ENCODE measurements at regions not wholly inside any gene's neighbourhood (a gene's known extent, or its start where the extent isn't known, plus 50 kb on each side); places are given as distances from the start of the nearest gene placed in this dataset.
A peak's percentile ranks its signal among the peaks of the same experiment; 100 is the strongest.

- no peaks in the 10 kb centered on the region for H3K27me3 ChIP-seq (ENCODE audit: low read depth)
- H3K27ac ChIP-seq: no peak overlapping the region
- peaks cover 4% of the 10 kb centered on the region for H3K9me3 ChIP-seq
- H3K36me3 ChIP-seq: no peaks in the 10 kb centered on the region
- no peak for TF ChIP-seq CTCF (IDR thresholded peaks at IDR 0.05)
- DNase-seq (no peak), ATAC-seq (no peak)
- H3K4me1 ChIP-seq: no peaks in the 10 kb centered on the region
- H3K4me3 ChIP-seq: no peak overlapping the region
- intact Hi-C loops (cut with DNase I): no loop called here
These were observed 84.4 kb upstream of the SLC5A12 start for GRCh38 chr11:26806219-26806618.

- H3K9me3 ChIP-seq: peaks cover 16% of the 10 kb centered on the region
- H3K4me3 ChIP-seq: no peak overlapping the region
- no peak for TF ChIP-seq CTCF (IDR thresholded peaks at IDR 0.05)
- no peaks in the 10 kb centered on the region for H3K36me3 ChIP-seq
- intact Hi-C loops (cut with DNase I): no loop called here
- no peak for DNase-seq
- no peak overlapping the region for H3K27ac ChIP-seq
- no peak for ATAC-seq
- H3K27me3 ChIP-seq (ENCODE audit: low read depth): no peaks in the 10 kb centered on the region
- H3K4me1 ChIP-seq: no peaks in the 10 kb centered on the region
These were observed 98.9 kb upstream of the SLC5A12 start for GRCh38 chr11:26820739-26821138.

GRCh38 chr11:26823963-26824362 is 102.1 kb upstream of the SLC5A12 start:
- ATAC-seq (no peak), DNase-seq (no peak)
- Histone ChIP-seq H3K4me1 (no peaks in the 10 kb centered on the region), H3K9me3 (peaks cover 16% of the 10 kb centered on the region), H3K27me3 (ENCODE audit: low read depth) (no peaks in the 10 kb centered on the region), H3K4me3 (no peak overlapping the region), H3K36me3 (no peaks in the 10 kb centered on the region), H3K27ac (no peak overlapping the region)
- intact Hi-C loops (cut with DNase I): no loop called here
- TF ChIP-seq CTCF (IDR thresholded peaks at IDR 0.05): no peak

- Histone ChIP-seq H3K27ac (no peak overlapping the region), H3K4me3 (no peak overlapping the region), H3K9me3 (peaks cover 16% of the 10 kb centered on the region), H3K4me1 (no peaks in the 10 kb centered on the region), H3K36me3 (no peaks in the 10 kb centered on the region), H3K27me3 (ENCODE audit: low read depth) (no peaks in the 10 kb centered on the region)
- no peak for TF ChIP-seq CTCF (IDR thresholded peaks at IDR 0.05)
- DNase-seq (no peak), ATAC-seq (peak in 1 of 2 donors; percentile 26)
- intact Hi-C loops (cut with DNase I): no loop called here
These were observed 105.8 kb upstream of the SLC5A12 start for GRCh38 chr11:26827567-26828081.

GRCh38 chr11:26828288-26828687 is 106.4 kb upstream of the SLC5A12 start:
- ATAC-seq (no peak), DNase-seq (no peak)
- H3K27ac ChIP-seq: no peak overlapping the region
- peaks cover 14% of the 10 kb centered on the region for H3K9me3 ChIP-seq
- no peak overlapping the region for H3K4me3 ChIP-seq
- no peaks in the 10 kb centered on the region for H3K36me3 ChIP-seq
- TF ChIP-seq CTCF (IDR thresholded peaks at IDR 0.05): no peak
- intact Hi-C loops (cut with DNase I): no loop called here
- H3K27me3 ChIP-seq (ENCODE audit: low read depth): no peaks in the 10 kb centered on the region
- no peaks in the 10 kb centered on the region for H3K4me1 ChIP-seq

- no peaks in the 10 kb centered on the region for H3K9me3 ChIP-seq
- no peak overlapping the region for H3K27ac ChIP-seq
- TF ChIP-seq CTCF (IDR thresholded peaks at IDR 0.05): no peak
- no peak overlapping the region for H3K4me3 ChIP-seq
- ATAC-seq (no peak), DNase-seq (no peak)
- no peaks in the 10 kb centered on the region for H3K36me3 ChIP-seq
- no peaks in the 10 kb centered on the region for H3K27me3 ChIP-seq (ENCODE audit: low read depth)
- intact Hi-C loops (cut with DNase I): no loop called here
- no peaks in the 10 kb centered on the region for H3K4me1 ChIP-seq
These were observed 108.4 kb upstream of the SLC5A12 start for GRCh38 chr11:26830218-26830617.
